Pons (tissue), 1 donor: ENCODE measurements at regions not wholly inside any gene's neighbourhood (a gene's known extent, or its start where the extent isn't known, plus 50 kb on each side); places are given as distances from the start of the nearest gene placed in this dataset.
A peak's percentile ranks its signal among the peaks of the same experiment; 100 is the strongest.

Source experiments
- DNase-seq: peaks from one replicate; pipeline ENCODE4 v3.0.0-alpha.2; 2016; ENCODE audit warnings: low spot score

- DNase-seq: no peak
These were observed 370.4 kb upstream of the CPEB2 start for GRCh38 chr4:14631806-14632440.

GRCh38 chr4:14636563-14636962 is 365.7 kb upstream of the CPEB2 start:
- DNase-seq: no peak

- DNase-seq: no peak
These were observed 361.8 kb upstream of the CPEB2 start for GRCh38 chr4:14640476-14640875.

GRCh38 chr4:14641871-14642270 is 360.4 kb upstream of the CPEB2 start:
- no peak for DNase-seq

GRCh38 chr4:14644580-14645282 is 357.6 kb upstream of the CPEB2 start:
- DNase-seq: no peak

- DNase-seq: no peak
These were observed 355.4 kb upstream of the CPEB2 start for GRCh38 chr4:14646831-14647230.

GRCh38 chr4:14650127-14650526 is 352.2 kb upstream of the CPEB2 start:
- DNase-seq: no peak

GRCh38 chr4:14652522-14652921 is 349.8 kb upstream of the CPEB2 start:
- no peak for DNase-seq

GRCh38 chr4:14653338-14653737 is 348.9 kb upstream of the CPEB2 start:
- no peak for DNase-seq

- DNase-seq: no peak
These were observed 343.0 kb upstream of the CPEB2 start for GRCh38 chr4:14659286-14659685.

GRCh38 chr4:14667624-14668151 is 334.6 kb upstream of the CPEB2 start:
- no peak for DNase-seq

- no peak for DNase-seq
These were observed 334.0 kb upstream of the CPEB2 start for GRCh38 chr4:14668296-14668695.

GRCh38 chr4:14669371-14669770 is 332.9 kb upstream of the CPEB2 start:
- DNase-seq: peak; percentile 12

- DNase-seq: peak; percentile 62
These were observed 331.1 kb upstream of the CPEB2 start for GRCh38 chr4:14671146-14671545.

GRCh38 chr4:14675279-14675985 is 326.8 kb upstream of the CPEB2 start:
- DNase-seq: no peak

- DNase-seq: no peak
These were observed 322.4 kb upstream of the CPEB2 start for GRCh38 chr4:14679906-14680305.

- DNase-seq: no peak
These were observed 321.0 kb upstream of the CPEB2 start for GRCh38 chr4:14681330-14681729.

- no peak for DNase-seq
These were observed 308.6 kb upstream of the CPEB2 start for GRCh38 chr4:14693728-14694127.

- no peak for DNase-seq
These were observed 307.0 kb upstream of the CPEB2 start for GRCh38 chr4:14695095-14695845.

GRCh38 chr4:14700083-14700482 is 302.2 kb upstream of the CPEB2 start:
- no peak for DNase-seq

GRCh38 chr4:14700544-14700943 is 301.7 kb upstream of the CPEB2 start:
- DNase-seq: no peak

- DNase-seq: no peak
These were observed 300.9 kb upstream of the CPEB2 start for GRCh38 chr4:14701389-14701788.
